ENCODE measurements at regions not wholly inside any gene's neighbourhood (a gene's known extent, or its start where the extent isn't known, plus 50 kb on each side); places are given as distances from the start of the nearest gene placed in this dataset.

DNA sequence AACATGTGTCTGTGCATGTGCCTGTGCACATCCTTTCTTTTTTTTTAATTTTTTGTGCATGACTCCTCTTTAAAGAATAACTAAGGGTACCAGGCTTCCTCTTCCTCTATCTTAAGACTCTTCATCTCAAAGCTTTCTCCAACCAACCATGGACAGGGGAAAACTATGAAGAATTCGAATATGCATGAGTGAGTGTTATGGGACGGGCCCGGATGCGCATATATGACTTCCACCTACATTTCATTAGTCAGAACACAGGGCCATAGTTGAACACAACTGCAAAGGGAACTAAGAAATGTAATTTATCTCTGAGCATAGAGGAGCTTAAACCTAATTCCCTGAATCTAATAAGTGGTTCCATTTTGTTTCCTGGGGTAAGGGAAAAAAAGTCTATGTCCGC, 270.3 kb upstream of the SORCS1 start:
- Histone ChIP-seq H3K79me2 (ENCODE audit: insufficient read depth, low read depth) (no peaks in the 10 kb centered on the region), H4K20me1 (ENCODE audit: insufficient read depth) (no peaks in the 10 kb centered on the region), H2AFZ (ENCODE audit: low read depth) (no peak overlapping the region), H3K4me1 (ENCODE audit: low read depth, poor library complexity, severe bottlenecking) (no peaks in the 10 kb centered on the region), H3K4me2 (no peak overlapping the region), H3K27ac (no peak overlapping the region), H3K27me3 (ENCODE audit: insufficient read depth, low read depth) (no peaks in the 10 kb centered on the region), H3K4me3 (IDR thresholded peaks at IDR 0.05; ENCODE audit: insufficient read depth, low read depth, low read length) (no peak overlapping the region), H3K9ac (no peak overlapping the region), H3K36me3 (ENCODE audit: insufficient read depth) (no peaks in the 10 kb centered on the region)
- TF ChIP-seq, protein P1, sequence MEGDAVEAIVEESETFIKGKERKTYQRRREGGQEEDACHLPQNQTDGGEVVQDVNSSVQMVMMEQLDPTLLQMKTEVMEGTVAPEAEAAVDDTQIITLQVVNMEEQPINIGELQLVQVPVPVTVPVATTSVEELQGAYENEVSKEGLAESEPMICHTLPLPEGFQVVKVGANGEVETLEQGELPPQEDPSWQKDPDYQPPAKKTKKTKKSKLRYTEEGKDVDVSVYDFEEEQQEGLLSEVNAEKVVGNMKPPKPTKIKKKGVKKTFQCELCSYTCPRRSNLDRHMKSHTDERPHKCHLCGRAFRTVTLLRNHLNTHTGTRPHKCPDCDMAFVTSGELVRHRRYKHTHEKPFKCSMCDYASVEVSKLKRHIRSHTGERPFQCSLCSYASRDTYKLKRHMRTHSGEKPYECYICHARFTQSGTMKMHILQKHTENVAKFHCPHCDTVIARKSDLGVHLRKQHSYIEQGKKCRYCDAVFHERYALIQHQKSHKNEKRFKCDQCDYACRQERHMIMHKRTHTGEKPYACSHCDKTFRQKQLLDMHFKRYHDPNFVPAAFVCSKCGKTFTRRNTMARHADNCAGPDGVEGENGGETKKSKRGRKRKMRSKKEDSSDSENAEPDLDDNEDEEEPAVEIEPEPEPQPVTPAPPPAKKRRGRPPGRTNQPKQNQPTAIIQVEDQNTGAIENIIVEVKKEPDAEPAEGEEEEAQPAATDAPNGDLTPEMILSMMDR (conservative IDR thresholded peaks at IDR 0.05; ENCODE audit: low read depth, low read length): no peak

DNA sequence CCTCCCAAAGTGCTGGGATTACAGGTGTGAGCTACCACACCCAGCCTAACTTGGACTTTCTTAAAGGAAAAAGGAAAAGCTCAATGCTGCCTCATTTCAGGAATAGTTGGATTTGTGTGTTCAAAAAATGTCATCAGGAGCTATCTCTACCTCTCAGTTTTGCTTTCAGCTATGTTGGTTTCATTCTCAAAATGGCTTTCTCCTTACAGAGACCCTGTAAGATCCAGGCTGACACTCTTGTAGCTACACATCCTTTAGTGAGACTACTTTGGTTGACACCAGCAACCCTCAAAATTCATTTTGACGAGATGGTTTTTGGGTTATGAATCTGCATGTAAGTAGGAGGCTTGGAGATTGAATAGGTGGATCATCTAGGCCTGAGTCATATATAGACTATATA, 269.7 kb upstream of the SORCS1 start:
- no peaks in the 10 kb centered on the region for H3K79me2 ChIP-seq (ENCODE audit: insufficient read depth, low read depth)
- H3K27me3 ChIP-seq (ENCODE audit: insufficient read depth, low read depth): no peaks in the 10 kb centered on the region
- no peaks in the 10 kb centered on the region for H3K36me3 ChIP-seq (ENCODE audit: insufficient read depth)
- H3K9ac ChIP-seq: no peak overlapping the region
- no peaks in the 10 kb centered on the region for H4K20me1 ChIP-seq (ENCODE audit: insufficient read depth)
- no peaks in the 10 kb centered on the region for H3K4me1 ChIP-seq (ENCODE audit: low read depth, poor library complexity, severe bottlenecking)
- H3K4me2 ChIP-seq: no peak overlapping the region
- H3K27ac ChIP-seq: no peak overlapping the region
- TF ChIP-seq, protein P1 (conservative IDR thresholded peaks at IDR 0.05; ENCODE audit: low read depth, low read length): no peak
- H2AFZ ChIP-seq (ENCODE audit: low read depth): no peak overlapping the region
- H3K4me3 ChIP-seq (IDR thresholded peaks at IDR 0.05; ENCODE audit: insufficient read depth, low read depth, low read length): no peak overlapping the region

DNA sequence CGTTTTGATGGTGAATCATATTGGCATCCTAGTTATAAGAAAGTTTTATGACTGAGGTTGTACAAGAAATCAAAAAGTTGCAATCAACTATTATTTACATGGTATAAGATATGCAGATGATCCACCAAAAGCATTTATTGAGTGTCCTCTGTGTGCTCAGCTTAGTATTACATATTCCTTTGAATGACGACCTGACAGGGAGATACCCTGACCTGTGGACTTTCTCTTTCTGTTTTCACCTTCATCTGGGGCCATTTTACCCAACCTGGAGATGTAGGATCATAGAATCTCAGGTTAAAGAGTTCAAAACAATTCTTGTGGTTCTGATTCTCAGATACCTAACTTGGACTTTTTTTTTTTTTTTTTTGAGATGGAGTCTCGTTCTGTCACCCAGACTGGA, 269.1 kb upstream of the SORCS1 start:
- H3K27ac ChIP-seq: no peak overlapping the region
- no peaks in the 10 kb centered on the region for H3K4me1 ChIP-seq (ENCODE audit: low read depth, poor library complexity, severe bottlenecking)
- H2AFZ ChIP-seq (ENCODE audit: low read depth): no peak overlapping the region
- no peak overlapping the region for H3K4me3 ChIP-seq (IDR thresholded peaks at IDR 0.05; ENCODE audit: insufficient read depth, low read depth, low read length)
- no peaks in the 10 kb centered on the region for H3K27me3 ChIP-seq (ENCODE audit: insufficient read depth, low read depth)
- no peak overlapping the region for H3K9ac ChIP-seq
- no peak overlapping the region for H3K4me2 ChIP-seq
- TF ChIP-seq, protein P1 (conservative IDR thresholded peaks at IDR 0.05; ENCODE audit: low read depth, low read length): no peak
- no peaks in the 10 kb centered on the region for H3K36me3 ChIP-seq (ENCODE audit: insufficient read depth)
- H4K20me1 ChIP-seq (ENCODE audit: insufficient read depth): no peaks in the 10 kb centered on the region
- H3K79me2 ChIP-seq (ENCODE audit: insufficient read depth, low read depth): no peaks in the 10 kb centered on the region

DNA sequence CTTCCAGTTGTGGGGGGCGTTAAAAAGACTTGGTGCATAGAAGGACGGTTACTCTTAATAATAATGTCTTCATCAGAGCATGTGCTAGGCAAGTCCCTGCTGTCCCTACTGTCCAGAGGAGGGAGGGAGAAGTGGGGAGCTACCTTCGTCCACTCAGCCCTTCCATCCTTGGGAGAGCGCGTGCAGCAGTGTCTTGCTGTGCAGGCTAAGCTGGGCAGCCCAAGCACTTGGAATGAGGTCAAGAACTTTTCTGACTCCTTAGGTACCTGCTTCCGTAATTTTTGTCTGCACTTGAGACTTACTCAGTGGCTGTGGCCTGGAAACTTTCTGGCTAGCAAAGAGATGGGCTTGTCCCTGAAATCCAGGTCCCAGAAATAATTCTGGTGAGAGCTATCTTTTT, 265.9 kb upstream of the SORCS1 start:
- no peak overlapping the region for H3K27ac ChIP-seq
- H4K20me1 ChIP-seq (ENCODE audit: insufficient read depth): no peaks in the 10 kb centered on the region
- no peak overlapping the region for H3K4me3 ChIP-seq (IDR thresholded peaks at IDR 0.05; ENCODE audit: insufficient read depth, low read depth, low read length)
- H3K4me1 ChIP-seq (ENCODE audit: low read depth, poor library complexity, severe bottlenecking): peaks cover 6% of the 10 kb centered on the region
- H3K79me2 ChIP-seq (ENCODE audit: insufficient read depth, low read depth): no peaks in the 10 kb centered on the region
- H3K27me3 ChIP-seq (ENCODE audit: insufficient read depth, low read depth): no peaks in the 10 kb centered on the region
- no peak overlapping the region for H3K4me2 ChIP-seq
- TF ChIP-seq, protein P1 (conservative IDR thresholded peaks at IDR 0.05; ENCODE audit: low read depth, low read length): no peak
- H2AFZ ChIP-seq (ENCODE audit: low read depth): no peak overlapping the region
- H3K36me3 ChIP-seq (ENCODE audit: insufficient read depth): no peaks in the 10 kb centered on the region
- H3K9ac ChIP-seq: no peak overlapping the region

Data from KMS-11 (cell line).